ENCODE measurements at regions not wholly inside any gene's neighbourhood (a gene's known extent, or its start where the extent isn't known, plus 50 kb on each side); places are given as distances from the start of the nearest gene placed in this dataset.

DNA sequence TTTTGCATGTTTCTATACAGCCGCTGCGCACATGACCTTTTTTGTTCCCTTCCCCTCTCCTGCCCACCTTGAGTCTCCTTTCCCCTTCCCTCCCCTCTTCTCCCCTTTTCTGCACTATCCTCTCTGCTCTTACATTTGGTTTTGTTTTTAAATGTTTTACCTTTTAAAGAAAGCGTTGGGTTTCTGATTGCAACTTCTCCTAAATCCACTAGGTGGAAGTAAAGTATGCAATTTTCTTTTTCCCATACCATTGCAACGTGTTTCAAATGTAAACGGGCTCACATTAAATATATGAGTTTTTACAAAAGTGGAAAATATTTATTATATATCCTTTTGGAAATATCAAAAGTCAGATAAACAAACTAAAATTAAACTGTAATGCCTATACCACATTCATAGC lies 500.9 kb downstream of the DIRAS2 start:
- no peak for DNase-seq
- Histone ChIP-seq H3K4me3 (no peak overlapping the region), H3K36me3 (no peaks in the 10 kb centered on the region), H3K27me3 (no peaks in the 10 kb centered on the region), H3K27ac (no peak overlapping the region), H3K4me1 (no peaks in the 10 kb centered on the region), H3K9me3 (peaks cover 0 to 6% (median 0%) of the 10 kb centered on the region in 4 donors)
- 27 to 33% methylated on average over 5 of the region's 5 CpGs for WGBS, 2 donors
- TF ChIP-seq EP300 (IDR thresholded peaks at IDR 0.05) (no peak), POLR2AphosphoS5 (IDR thresholded peaks at IDR 0.05) (no peak)
- TF ChIP-seq, protein P1, sequence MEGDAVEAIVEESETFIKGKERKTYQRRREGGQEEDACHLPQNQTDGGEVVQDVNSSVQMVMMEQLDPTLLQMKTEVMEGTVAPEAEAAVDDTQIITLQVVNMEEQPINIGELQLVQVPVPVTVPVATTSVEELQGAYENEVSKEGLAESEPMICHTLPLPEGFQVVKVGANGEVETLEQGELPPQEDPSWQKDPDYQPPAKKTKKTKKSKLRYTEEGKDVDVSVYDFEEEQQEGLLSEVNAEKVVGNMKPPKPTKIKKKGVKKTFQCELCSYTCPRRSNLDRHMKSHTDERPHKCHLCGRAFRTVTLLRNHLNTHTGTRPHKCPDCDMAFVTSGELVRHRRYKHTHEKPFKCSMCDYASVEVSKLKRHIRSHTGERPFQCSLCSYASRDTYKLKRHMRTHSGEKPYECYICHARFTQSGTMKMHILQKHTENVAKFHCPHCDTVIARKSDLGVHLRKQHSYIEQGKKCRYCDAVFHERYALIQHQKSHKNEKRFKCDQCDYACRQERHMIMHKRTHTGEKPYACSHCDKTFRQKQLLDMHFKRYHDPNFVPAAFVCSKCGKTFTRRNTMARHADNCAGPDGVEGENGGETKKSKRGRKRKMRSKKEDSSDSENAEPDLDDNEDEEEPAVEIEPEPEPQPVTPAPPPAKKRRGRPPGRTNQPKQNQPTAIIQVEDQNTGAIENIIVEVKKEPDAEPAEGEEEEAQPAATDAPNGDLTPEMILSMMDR (IDR thresholded peaks at IDR 0.05), result peak in 5 of 6 experiments; percentile 28 to 66 (median 47)
- ATAC-seq (ENCODE audit: low FRiP score in 2 of 2), result peak in 1 of 2 donors; percentile 56

DNA sequence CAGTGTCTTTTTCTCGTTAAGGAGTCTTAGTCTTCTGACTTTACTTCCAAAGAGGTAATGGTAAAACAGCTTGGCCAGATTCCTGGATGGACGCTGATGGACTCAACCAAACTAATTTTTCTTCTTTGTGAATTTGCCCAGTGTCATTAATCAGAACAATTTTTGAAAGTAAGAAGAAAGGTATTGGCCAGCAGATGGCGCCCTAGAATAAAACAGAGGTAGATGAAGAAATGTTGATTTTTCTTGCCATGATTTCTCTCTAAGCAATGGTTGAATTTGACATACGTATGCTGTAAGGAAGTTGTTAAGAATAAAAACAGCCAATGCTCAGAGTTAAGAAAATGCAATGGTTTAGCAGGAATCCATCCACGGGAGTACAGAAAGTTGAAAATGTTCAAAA lies 500.0 kb downstream of the DIRAS2 start:
- Histone ChIP-seq H3K4me1 (no peaks in the 10 kb centered on the region), H3K27me3 (no peaks in the 10 kb centered on the region), H3K27ac (no peak overlapping the region), H3K36me3 (no peaks in the 10 kb centered on the region), H3K4me3 (no peak overlapping the region), H3K9me3 (peaks cover 0 to 8% (median 0%) of the 10 kb centered on the region in 4 donors)
- ATAC-seq (ENCODE audit: low FRiP score in 2 of 2), result peak in 1 of 2 donors; percentile 61
- TF ChIP-seq, protein P1 (IDR thresholded peaks at IDR 0.05), result peak; percentile 27 to 61 (median 48)
- no peak for TF ChIP-seq POLR2A (IDR thresholded peaks at IDR 0.05)
- peak in 1 of 2 donors; percentile 42 for DNase-seq
- 9 to 11% methylated on average over 5 of the region's 5 CpGs for WGBS, 2 donors

DNA sequence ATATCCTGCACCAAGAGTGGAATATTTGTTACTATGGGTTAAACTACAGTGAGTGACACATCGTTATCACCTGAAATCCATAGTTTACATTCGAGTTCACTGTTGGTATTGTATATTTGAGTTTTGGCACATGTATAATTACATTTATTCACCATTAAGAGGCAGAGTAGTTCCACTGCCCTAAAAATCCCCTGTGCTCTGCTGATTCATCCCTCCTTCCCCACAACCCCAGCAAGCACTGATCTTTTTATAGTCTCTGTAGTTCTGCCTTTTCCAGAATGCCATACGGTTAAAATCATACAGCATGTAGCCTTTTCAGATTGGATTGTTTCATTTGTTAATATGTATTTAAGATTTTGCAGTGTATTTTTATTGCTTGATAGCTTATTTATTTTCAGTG lies 495.2 kb downstream of the DIRAS2 start:
- DNase-seq (no peak), ATAC-seq (ENCODE audit: low FRiP score in 2 of 2) (no peak)
- Histone ChIP-seq H3K27ac (no peak overlapping the region), H3K4me1 (no peaks in the 10 kb centered on the region), H3K27me3 (no peaks in the 10 kb centered on the region), H3K4me3 (no peak overlapping the region), H3K9me3 (peaks cover 0 to 11% (median 0%) of the 10 kb centered on the region in 4 donors), H3K36me3 (no peaks in the 10 kb centered on the region)
- WGBS, 2 donors, result 28 to 86% methylated on average over 3 of the region's 3 CpGs
- no peak for TF ChIP-seq POLR2A (IDR thresholded peaks at IDR 0.05)
- TF ChIP-seq EP300 (IDR thresholded peaks at IDR 0.05), result no peak
- TF ChIP-seq, protein P1 (IDR thresholded peaks at IDR 0.05), result no peak
- no peak for TF ChIP-seq POLR2AphosphoS5 (IDR thresholded peaks at IDR 0.05)

DNA sequence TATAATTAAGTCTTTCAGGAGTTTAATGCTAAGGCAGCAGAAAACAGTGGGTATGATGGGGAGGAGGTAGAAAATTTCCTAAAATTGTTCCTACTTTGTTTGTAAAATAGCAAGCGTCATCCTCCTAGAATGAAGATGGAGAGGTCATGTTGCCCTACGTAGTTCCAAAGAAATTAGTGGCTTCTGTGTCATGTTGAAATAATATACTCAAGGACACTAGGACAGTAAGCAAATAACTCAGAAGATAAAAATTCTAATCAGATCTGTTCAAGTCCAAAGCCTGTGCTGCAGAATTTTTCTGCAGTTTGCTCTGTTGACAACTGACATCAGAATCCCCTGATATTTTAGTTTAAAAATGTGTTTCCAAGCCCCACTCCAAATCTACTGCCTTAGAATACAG lies 486.3 kb downstream of the DIRAS2 start:
- Histone ChIP-seq H3K9me3 (no peaks in the 10 kb centered on the region), H3K4me3 (no peak overlapping the region), H3K36me3 (no peaks in the 10 kb centered on the region), H3K27ac (no peak overlapping the region), H3K4me1 (no peaks in the 10 kb centered on the region), H3K27me3 (no peaks in the 10 kb centered on the region)
- DNase-seq (no peak), ATAC-seq (ENCODE audit: low FRiP score in 2 of 2) (no peak)
- TF ChIP-seq EP300 (IDR thresholded peaks at IDR 0.05), result no peak
- 59% methylated on average over 2 of the region's 2 CpGs for WGBS, 2 donors

DNA sequence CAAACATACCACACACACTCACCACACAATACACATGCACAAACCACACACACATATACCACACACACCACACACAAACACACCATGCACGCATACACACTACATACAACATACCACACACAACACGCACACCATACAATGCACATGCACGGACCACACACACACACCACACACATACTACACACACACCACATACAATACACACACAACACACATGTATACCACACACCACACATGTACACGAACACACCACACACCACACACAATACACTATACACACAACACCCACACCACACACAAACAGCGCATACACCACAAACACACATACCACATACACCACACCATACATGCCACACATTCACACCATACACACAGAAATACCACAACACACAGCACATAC lies 480.3 kb downstream of the DIRAS2 start:
- no peak for TF ChIP-seq POLR2AphosphoS5 (IDR thresholded peaks at IDR 0.05)
- TF ChIP-seq, protein P1 (IDR thresholded peaks at IDR 0.05), result no peak
- no peak for TF ChIP-seq POLR2A (IDR thresholded peaks at IDR 0.05)
- TF ChIP-seq EP300 (IDR thresholded peaks at IDR 0.05), result no peak
- Histone ChIP-seq H3K36me3 (no peaks in the 10 kb centered on the region), H3K27ac (no peak overlapping the region), H3K27me3 (no peaks in the 10 kb centered on the region), H3K4me1 (no peaks in the 10 kb centered on the region), H3K4me3 (no peak overlapping the region), H3K9me3 (no peaks in the 10 kb centered on the region)
- ATAC-seq (ENCODE audit: low FRiP score in 2 of 2), result peak in 1 of 2 donors; percentile 62
- no peak for DNase-seq
- 95 to 98% methylated on average over 5 of the region's 5 CpGs for WGBS, 2 donors

Measured in upper lobe of left lung (tissue), 6 donors.